COLO829 (cell line): ENCODE measurements at regions not wholly inside any gene's neighbourhood (a gene's known extent, or its start where the extent isn't known, plus 50 kb on each side); places are given as distances from the start of the nearest gene placed in this dataset.
"Not testable (repeated sequence)": the region's sequence is repeated elsewhere in the genome, so short reads cannot be mapped to it uniquely, and the experiment has no call there.

Experiments used
- DNase-seq: peaks from one replicate; pipeline ENCODE4 v3.0.0; 2012; ENCODE audit warnings: low spot score

GRCh38 chr1:60889709-60890108, 192.7 kb upstream of the NFIA start:
- no peak for DNase-seq

- DNase-seq, result no peak
These were observed 194.2 kb upstream of the NFIA start for GRCh38 chr1:60888126-60888525.

GRCh38 chr1:60886793-60887331, 195.5 kb upstream of the NFIA start:
- DNase-seq, result no peak

GRCh38 chr1:60886090-60886489, 196.3 kb upstream of the NFIA start:
- no peak for DNase-seq

GRCh38 chr1:60880202-60880601, 202.2 kb upstream of the NFIA start:
- no peak for DNase-seq

- DNase-seq, result no peak
These were observed 204.0 kb upstream of the NFIA start for GRCh38 chr1:60878323-60878722.

GRCh38 chr1:60877376-60877775, 205.0 kb upstream of the NFIA start:
- no peak for DNase-seq

- DNase-seq, result peak; percentile 51
These were observed 205.4 kb upstream of the NFIA start for GRCh38 chr1:60876952-60877351.

- DNase-seq, result no peak
These were observed 207.2 kb upstream of the NFIA start for GRCh38 chr1:60875138-60875537.

- DNase-seq, result peak; percentile 79
These were observed 207.6 kb upstream of the NFIA start for GRCh38 chr1:60874718-60875117.

- not testable (repeated sequence) for DNase-seq
These were observed 209.0 kb upstream of the NFIA start for GRCh38 chr1:60873396-60873795.

- no peak for DNase-seq
These were observed 209.8 kb upstream of the NFIA start for GRCh38 chr1:60872426-60873054.

GRCh38 chr1:60870269-60870865, 212.0 kb upstream of the NFIA start:
- no peak for DNase-seq

GRCh38 chr1:60868901-60869663, 213.3 kb upstream of the NFIA start:
- DNase-seq, result no peak

GRCh38 chr1:60867782-60868181, 214.6 kb upstream of the NFIA start:
- DNase-seq, result no peak

GRCh38 chr1:60866917-60867531, 215.3 kb upstream of the NFIA start:
- no peak for DNase-seq

GRCh38 chr1:60866226-60866900, 216.0 kb upstream of the NFIA start:
- DNase-seq, result peak; percentile 14

- DNase-seq, result no peak
These were observed 217.2 kb upstream of the NFIA start for GRCh38 chr1:60865166-60865565.

- DNase-seq, result no peak
These were observed 217.6 kb upstream of the NFIA start for GRCh38 chr1:60864722-60865121.

GRCh38 chr1:60863131-60863530, 219.2 kb upstream of the NFIA start:
- no peak for DNase-seq

GRCh38 chr1:60861961-60862567, 220.3 kb upstream of the NFIA start:
- no peak for DNase-seq

- DNase-seq, result no peak
These were observed 223.2 kb upstream of the NFIA start for GRCh38 chr1:60859111-60859510.
